SKM-1 (cell line): ENCODE measurements at regions not wholly inside any gene's neighbourhood (a gene's known extent, or its start where the extent isn't known, plus 50 kb on each side); places are given as distances from the start of the nearest gene placed in this dataset.
"Not testable (repeated sequence)": the region's sequence is repeated elsewhere in the genome, so short reads cannot be mapped to it uniquely, and the experiment has no call there.

ENCODE experiments used
- DNase-seq: peaks from one replicate; lab custom pipeline; 2025; ENCODE audit not compliant: unreplicated experiment; lab: John Stamatoyannopoulos, UW

DNA sequence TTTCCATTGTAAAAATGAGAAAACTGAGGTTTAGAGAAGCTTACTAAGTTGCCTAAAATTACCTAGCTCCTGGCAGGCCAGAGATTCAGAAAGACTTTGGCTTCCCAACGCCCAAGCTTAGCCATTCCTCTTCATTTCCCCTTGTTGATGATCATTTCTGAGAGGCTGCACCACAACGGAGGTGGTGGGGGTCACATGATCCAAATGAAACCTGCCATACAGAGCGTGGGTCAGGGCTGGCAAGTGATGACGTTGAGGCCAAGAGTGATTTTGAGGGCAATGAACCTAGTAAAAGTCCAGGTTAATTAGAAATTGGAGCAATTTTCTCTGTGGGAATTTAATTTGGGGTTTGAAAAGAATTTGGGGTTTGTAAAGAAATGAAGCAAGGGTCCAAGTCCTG, 109.9 kb downstream of the TMEM182 start:
- DNase-seq, result no peak

- no peak for DNase-seq
Measured at GRCh38 chr2:102872388-102872787, 110.6 kb downstream of the TMEM182 start.

DNA sequence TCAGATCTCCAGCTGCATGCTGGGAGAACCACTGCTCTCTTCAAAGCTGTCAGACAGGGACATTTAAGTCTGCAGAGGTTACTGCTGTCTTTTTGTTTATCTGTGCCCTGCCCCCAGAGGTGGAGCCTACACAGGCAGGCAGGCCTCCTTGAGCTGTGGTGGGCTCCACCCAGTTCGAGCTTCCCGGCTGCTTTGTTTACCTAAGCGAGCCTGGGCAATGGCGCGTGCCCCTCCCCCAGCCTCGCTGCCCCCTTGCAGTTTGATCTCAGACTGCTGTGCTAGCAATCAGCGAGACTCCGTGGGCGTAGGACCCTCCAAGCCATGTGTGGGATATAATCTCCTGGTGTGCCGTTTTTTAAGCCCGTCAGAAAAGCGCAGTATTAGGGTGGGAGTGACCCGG, 117.7 kb downstream of the TMEM182 start:
- DNase-seq, result not testable (repeated sequence)

GRCh38 chr2:102880731-102881130, 118.9 kb downstream of the TMEM182 start:
- no peak for DNase-seq

DNA sequence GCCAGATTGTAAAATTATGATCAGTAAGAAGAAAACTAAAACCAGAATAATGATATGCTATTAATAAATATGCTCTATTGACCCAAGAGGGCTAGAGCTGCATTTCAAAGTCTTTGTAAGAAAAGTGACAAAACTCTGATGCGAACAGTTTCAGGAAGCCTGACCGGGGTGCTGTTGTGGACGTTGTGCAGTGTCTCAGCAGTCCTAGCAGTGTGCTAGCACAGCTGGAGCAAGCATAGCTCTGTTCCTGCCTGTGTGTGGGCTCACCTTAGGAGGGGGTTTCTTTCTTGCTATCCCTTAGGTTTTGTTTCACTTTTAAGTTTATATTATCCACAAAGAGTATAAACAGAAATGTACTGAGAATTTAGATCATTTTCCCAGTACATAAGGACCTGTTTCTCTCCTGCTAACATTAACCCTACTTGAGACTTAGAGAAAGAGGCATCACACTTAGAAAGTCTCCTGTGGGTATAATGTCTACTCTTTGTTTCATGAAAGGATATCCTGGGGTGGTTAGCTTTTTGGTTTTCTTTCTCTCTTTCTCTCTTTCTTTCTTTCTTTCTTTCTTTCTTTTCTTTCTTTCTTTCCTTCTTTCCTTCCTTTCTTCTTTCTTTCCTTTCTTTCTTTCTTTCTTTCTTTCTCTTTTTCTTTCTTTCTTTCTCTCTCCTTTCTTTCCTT, 124.5 kb downstream of the TMEM182 start:
- no peak for DNase-seq

DNA sequence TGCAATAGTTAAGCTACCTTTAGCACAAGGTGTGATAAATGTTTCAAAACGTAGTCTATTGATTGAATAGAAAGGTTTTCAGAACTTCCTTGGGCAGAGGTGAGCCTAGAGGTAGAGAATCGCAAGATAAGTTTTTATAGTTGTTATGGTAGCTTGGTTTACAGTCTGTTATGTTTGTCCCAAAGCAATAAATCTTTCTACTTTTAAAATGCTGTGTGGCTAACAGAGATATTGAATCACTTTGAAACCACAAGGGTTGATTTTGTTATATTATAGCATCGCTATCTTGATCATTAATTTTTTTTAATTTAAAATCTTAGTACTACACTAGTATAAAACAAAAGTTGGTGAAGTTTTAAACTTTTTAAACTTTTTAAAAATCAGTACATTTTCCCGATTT, 126.7 kb downstream of the TMEM182 start:
- DNase-seq, result no peak

- DNase-seq, result peak; percentile 88
Measured at GRCh38 chr2:102891296-102891695, 129.5 kb downstream of the TMEM182 start.

- DNase-seq, result no peak
Measured at GRCh38 chr2:102892698-102893310, 131.0 kb downstream of the TMEM182 start.

DNA sequence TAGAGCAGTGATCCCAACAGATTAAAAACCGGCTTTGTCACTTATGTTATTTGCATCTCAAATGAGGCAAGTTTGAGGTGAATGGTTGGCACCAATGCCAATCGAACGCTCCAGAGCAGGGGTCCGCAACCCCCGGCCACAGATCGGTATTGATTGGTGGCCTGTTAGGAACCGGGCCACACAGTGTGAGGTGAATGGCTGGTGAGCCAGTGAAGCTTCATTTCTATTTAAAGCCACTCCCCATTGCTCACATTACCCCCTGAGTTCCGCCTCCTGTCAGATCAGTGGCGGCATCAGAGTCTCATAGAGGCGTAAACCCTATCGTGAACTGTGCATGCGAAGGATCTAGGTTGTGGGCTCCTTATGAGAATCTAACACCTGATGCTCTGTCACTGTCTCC, 132.0 kb downstream of the TMEM182 start:
- no peak for DNase-seq

DNA sequence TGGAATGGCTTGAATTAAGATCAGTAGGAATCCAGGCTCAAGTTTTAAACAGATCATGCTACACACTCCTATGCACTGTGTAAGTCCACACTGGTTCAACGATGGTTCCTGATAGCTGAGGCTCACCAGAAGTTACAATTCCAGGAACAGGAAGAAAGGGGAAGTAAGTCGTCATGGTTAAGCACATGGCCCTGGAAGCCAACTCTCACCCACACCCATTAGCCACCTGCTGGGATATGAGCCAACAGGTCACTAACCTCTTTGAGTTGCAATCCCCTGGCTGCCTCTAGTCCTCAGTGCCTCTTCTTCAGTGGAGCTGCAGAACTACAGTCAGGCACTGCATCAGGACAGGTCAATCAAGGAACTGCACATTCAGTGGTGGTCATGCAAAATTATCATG, 133.5 kb downstream of the TMEM182 start:
- peak; percentile 50 for DNase-seq

DNA sequence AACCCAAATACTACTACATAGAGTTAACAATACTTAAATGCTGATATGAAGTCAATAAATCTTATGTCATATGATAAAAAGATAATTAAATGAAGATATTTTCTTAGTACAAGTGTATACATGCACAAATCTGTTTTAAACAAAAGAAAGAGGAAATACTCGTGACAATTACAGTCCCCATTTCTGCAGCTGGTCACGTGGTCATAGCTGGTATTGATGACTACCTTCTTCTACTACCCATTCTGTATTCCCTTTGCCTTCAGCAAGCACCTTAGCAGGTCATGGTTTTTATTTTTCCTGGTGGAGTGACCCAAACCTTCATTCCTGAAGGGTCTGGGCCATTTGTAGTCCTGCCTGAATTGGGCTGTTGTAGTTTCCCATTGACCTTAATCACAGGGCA, 147.4 kb downstream of the TMEM182 start:
- DNase-seq, result not testable (repeated sequence)

- no peak for DNase-seq
Measured at GRCh38 chr2:102910724-102911123, 148.9 kb downstream of the TMEM182 start.

DNA sequence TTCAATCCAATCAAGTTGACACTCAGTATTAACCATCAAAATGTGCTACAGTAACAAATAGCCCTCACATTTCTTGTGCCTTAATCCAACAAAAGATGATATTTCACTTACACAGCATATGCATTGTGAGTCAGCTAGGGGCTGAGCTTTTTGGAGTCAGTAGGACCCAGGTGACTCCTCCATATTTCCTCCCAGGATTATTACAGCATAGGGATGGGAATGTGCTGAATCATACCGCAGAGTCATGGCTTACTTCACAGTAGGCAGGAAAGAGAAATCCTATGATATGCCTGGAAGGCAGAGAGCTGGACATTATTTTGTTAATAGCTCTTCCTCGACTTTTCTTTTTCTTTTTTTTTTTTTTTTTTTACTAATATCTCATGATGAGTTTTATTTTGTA, 153.3 kb downstream of the TMEM182 start:
- no peak for DNase-seq

GRCh38 chr2:102922321-102922720, 160.5 kb downstream of the TMEM182 start:
- DNase-seq, result no peak

DNA sequence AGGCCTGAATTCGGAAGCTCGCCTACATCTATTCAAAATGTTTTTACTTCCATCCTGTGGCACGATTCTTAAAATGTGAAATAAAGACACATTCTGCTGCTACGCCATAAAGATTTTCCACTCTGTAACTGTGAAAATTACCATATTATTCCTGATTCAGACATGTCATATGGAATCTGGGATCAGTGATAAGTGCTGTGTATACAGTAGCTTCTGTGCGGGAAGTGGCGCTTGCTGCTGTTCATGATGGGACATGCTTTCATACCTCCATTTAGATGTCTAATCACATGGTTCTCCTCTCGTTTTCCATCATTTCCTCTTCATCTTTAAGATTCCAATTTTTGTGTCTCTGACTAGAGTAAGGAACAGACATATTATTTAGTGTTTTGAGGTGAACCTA, 163.2 kb downstream of the TMEM182 start:
- DNase-seq, result no peak

- no peak for DNase-seq
Measured at GRCh38 chr2:102927854-102928267, 166.0 kb downstream of the TMEM182 start.

GRCh38 chr2:102929721-102930120, 167.9 kb downstream of the TMEM182 start:
- no peak for DNase-seq

DNA sequence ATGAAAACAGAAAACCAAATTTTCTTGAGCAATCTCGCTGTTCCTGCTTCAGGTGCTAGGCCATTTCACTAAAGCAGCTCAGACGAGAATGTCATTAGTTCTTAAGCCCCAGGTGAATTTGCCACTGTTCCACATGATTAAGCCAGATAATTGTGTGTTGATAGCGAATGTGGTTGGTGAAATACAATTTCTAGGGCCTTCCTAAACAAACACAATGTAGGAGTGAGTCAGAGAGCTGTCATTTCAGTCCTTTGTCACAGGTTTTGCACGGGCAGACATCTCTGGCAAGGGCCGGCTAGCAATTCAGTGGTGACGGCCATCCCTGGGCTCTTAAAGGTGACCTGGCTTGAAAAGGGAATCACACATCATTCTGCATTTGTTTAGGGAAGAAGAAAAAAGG, 170.7 kb downstream of the TMEM182 start:
- DNase-seq, result no peak

DNA sequence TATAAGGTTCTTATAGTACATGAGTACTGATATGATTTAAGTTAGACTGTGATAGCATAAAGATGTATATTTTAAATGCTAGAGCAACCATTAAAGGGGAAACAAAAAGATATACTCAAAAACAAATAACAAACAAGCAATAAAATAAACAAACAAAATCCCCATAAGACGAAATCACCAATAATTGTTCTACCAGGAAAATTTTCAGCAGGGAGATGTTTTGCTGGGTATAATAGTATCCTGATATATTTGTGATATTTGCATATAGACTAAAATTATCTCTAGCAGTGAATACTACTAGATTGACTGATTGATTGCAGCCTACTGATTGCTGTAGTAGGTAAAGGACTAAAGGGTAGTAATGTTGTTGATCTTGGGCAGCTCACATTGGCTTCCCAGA, 177.4 kb downstream of the TMEM182 start:
- no peak for DNase-seq

DNA sequence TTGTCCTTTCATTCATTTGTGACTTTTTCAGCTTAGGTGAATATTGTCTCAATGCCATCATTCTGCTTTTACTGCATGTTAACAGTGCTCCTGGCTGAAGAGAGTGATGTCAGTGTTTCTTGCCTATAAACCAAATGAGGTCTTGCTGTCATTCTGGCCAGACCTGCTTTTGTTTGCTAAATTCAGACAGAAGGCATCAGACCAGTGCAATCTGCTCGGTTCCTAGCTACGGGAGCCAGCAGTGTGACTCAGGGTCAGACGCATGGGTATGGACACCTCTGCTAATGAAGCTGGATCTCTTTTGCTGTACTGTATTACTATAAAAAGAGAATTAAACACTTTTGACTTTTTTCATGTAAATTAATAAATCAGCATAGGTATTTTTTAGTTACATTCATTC, 178.9 kb downstream of the TMEM182 start:
- no peak for DNase-seq

DNA sequence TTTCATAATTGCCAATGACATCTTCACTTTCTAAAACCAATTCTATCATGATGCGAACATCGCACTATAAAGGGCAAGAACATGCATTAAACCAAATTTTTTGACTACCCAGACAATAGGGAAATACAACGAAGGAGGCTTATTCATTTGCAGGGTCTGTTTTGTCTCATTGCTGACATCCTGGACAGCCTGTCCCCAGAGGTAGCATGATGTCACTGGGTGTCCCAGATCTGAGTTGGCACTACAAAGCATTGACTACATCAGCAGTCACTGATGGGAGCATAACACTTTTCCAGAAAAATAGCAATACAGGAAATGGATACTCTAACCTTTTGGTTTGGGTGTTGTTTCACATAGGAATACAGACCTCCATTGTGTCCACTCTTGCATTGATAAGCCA, 180.3 kb downstream of the TMEM182 start:
- DNase-seq, result no peak

- no peak for DNase-seq
Measured at GRCh38 chr2:102943251-102943650, 181.4 kb downstream of the TMEM182 start.

GRCh38 chr2:102950371-102950946, 188.6 kb downstream of the TMEM182 start:
- DNase-seq, result no peak
